NCI-H2171 treated with DMSO at 0.1 percent for 48 hours (cell line): ENCODE measurements at regions not wholly inside any gene's neighbourhood (a gene's known extent, or its start where the extent isn't known, plus 50 kb on each side); places are given as distances from the start of the nearest gene placed in this dataset.

Experiments
- DNase-seq: peaks from one replicate; lab custom pipeline; 2025; lab: John Stamatoyannopoulos, UW

GRCh38 chr15:93317772-93318171 is 228.8 kb upstream of the RGMA start:
- no peak for DNase-seq

- DNase-seq = no peak
Measured at GRCh38 chr15:93314245-93314644, 225.2 kb upstream of the RGMA start.

- DNase-seq = no peak
Measured at GRCh38 chr15:93312891-93313486, 224.0 kb upstream of the RGMA start.

GRCh38 chr15:93311620-93312019 is 222.6 kb upstream of the RGMA start:
- no peak for DNase-seq

GRCh38 chr15:93308026-93308690 is 219.1 kb upstream of the RGMA start:
- DNase-seq = no peak

- DNase-seq = no peak
Measured at GRCh38 chr15:93307513-93307912, 218.5 kb upstream of the RGMA start.

GRCh38 chr15:93305306-93305705 is 216.3 kb upstream of the RGMA start:
- no peak for DNase-seq

- no peak for DNase-seq
Measured at GRCh38 chr15:93302080-93302765, 213.2 kb upstream of the RGMA start.

- DNase-seq = no peak
Measured at GRCh38 chr15:93300796-93301195, 211.8 kb upstream of the RGMA start.

GRCh38 chr15:93299675-93300074 is 210.7 kb upstream of the RGMA start:
- no peak for DNase-seq

- no peak for DNase-seq
Measured at GRCh38 chr15:93298901-93299300, 209.9 kb upstream of the RGMA start.

- no peak for DNase-seq
Measured at GRCh38 chr15:93296759-93297500, 207.9 kb upstream of the RGMA start.

- DNase-seq = no peak
Measured at GRCh38 chr15:93294896-93295295, 205.9 kb upstream of the RGMA start.

GRCh38 chr15:93294066-93294465 is 205.1 kb upstream of the RGMA start:
- no peak for DNase-seq

- no peak for DNase-seq
Measured at GRCh38 chr15:93291380-93291779, 202.4 kb upstream of the RGMA start.

- no peak for DNase-seq
Measured at GRCh38 chr15:93290618-93290946, 201.6 kb upstream of the RGMA start.

- peak; percentile 18 for DNase-seq
Measured at GRCh38 chr15:93289941-93290617, 201.1 kb upstream of the RGMA start.

- DNase-seq = no peak
Measured at GRCh38 chr15:93288728-93289294, 199.8 kb upstream of the RGMA start.

- no peak for DNase-seq
Measured at GRCh38 chr15:93286446-93286845, 197.4 kb upstream of the RGMA start.

- DNase-seq = no peak
Measured at GRCh38 chr15:93283854-93284253, 194.8 kb upstream of the RGMA start.

- no peak for DNase-seq
Measured at GRCh38 chr15:93282808-93283207, 193.8 kb upstream of the RGMA start.

GRCh38 chr15:93278783-93279182 is 189.8 kb upstream of the RGMA start:
- no peak for DNase-seq
